H9 (cell line): ENCODE measurements at regions not wholly inside any gene's neighbourhood (a gene's known extent, or its start where the extent isn't known, plus 50 kb on each side); places are given as distances from the start of the nearest gene placed in this dataset.

Experiments used
- DNase-seq: peaks from one replicate; pipeline ENCODE4 v3.0.0-alpha.2; 2017
- H2AFZ ChIP-seq: one replicate; pipeline ENCODE4 v1.6.1; 2013; ENCODE audit warnings: mild to moderate bottlenecking, low read length, control low read depth, moderate library complexity
- H2AK5ac ChIP-seq: 2 replicates; pipeline ENCODE4 v1.6.1; 2013; ENCODE audit warnings: low read length, control low read depth, mixed read lengths; ENCODE audit not compliant: insufficient read length
- H2BK120ac ChIP-seq: one replicate; pipeline ENCODE4 v1.6.1; 2013; ENCODE audit warnings: low read depth, mild to moderate bottlenecking, low read length, control low read depth, inconsistent platforms; ENCODE audit not compliant: poor library complexity, severe bottlenecking
- H2BK12ac ChIP-seq: 2 replicates; pipeline ENCODE4 v1.6.1; 2013; ENCODE audit warnings: low read length, control low read depth, mixed read lengths, low read depth; ENCODE audit not compliant: insufficient read length
- H2BK15ac ChIP-seq: 2 replicates; pipeline ENCODE4 v1.6.1; 2013; ENCODE audit warnings: low read depth, low read length, control low read depth
- H2BK20ac ChIP-seq: one replicate; pipeline ENCODE4 v1.6.1; 2013; ENCODE audit warnings: low read depth, mild to moderate bottlenecking, low read length, control low read depth, inconsistent platforms; ENCODE audit not compliant: poor library complexity, severe bottlenecking
- H2BK5ac ChIP-seq: 2 replicates; pipeline ENCODE4 v1.6.1; 2013; ENCODE audit warnings: low read length, control low read depth, mixed read lengths; ENCODE audit not compliant: insufficient read length
- H3K14ac ChIP-seq: 2 replicates; pipeline ENCODE4 v1.6.1; 2013; ENCODE audit warnings: low read length, control low read depth; ENCODE audit not compliant: insufficient read depth
- H3K18ac ChIP-seq: 2 replicates; pipeline ENCODE4 v1.6.1; 2013; ENCODE audit warnings: low read depth, mild to moderate bottlenecking, mixed read lengths, low read length, control low read depth; ENCODE audit not compliant: insufficient read length
- H3K23ac ChIP-seq: 2 replicates; pipeline ENCODE4 v1.6.1; 2013; ENCODE audit warnings: low read length, control low read depth, mixed read lengths, low read depth; ENCODE audit not compliant: insufficient read length
- H3K23me2 ChIP-seq: 2 replicates; pipeline ENCODE4 v1.6.1; 2013; ENCODE audit warnings: low read depth, mild to moderate bottlenecking, mixed read lengths, low read length, control low read depth; ENCODE audit not compliant: insufficient read length, poor library complexity, severe bottlenecking
- H3K27ac ChIP-seq: 2 replicates; pipeline ENCODE4 v1.5.1; 2013; ENCODE audit warnings: low read length, control low read depth, mixed read lengths, low read depth; ENCODE audit not compliant: insufficient read length
- H3K27me3 ChIP-seq: 2 replicates; pipeline ENCODE4 v1.6.1; 2013; ENCODE audit warnings: low read length, control low read depth, inconsistent platforms; ENCODE audit not compliant: insufficient read depth
- H3K4ac ChIP-seq: 2 replicates; pipeline ENCODE4 v1.6.1; 2013; ENCODE audit warnings: low read depth, mild to moderate bottlenecking, control low read depth, inconsistent platforms, low read length, moderate library complexity
- H3K4me1 ChIP-seq: 2 replicates; pipeline ENCODE4 v1.6.1; 2013; ENCODE audit warnings: low read length, control low read depth, inconsistent platforms; ENCODE audit not compliant: insufficient read depth
- H3K4me2 ChIP-seq: 2 replicates; pipeline ENCODE4 v1.6.1; 2013; ENCODE audit warnings: low read length, control low read depth, mixed read lengths; ENCODE audit not compliant: insufficient read length, insufficient read depth
- H3K56ac ChIP-seq: 2 replicates; pipeline ENCODE4 v1.6.1; 2013; ENCODE audit warnings: low read depth, mild to moderate bottlenecking, mixed read lengths, low read length, control low read depth; ENCODE audit not compliant: insufficient read length
- H3K79me1 ChIP-seq: 2 replicates; pipeline ENCODE4 v1.6.1; 2013; ENCODE audit warnings: low read depth, mild to moderate bottlenecking, moderate library complexity, low read length, control low read depth, inconsistent platforms; ENCODE audit not compliant: insufficient read depth, poor library complexity, severe bottlenecking
- H3K79me2 ChIP-seq: 2 replicates; pipeline ENCODE4 v1.6.1; 2013; ENCODE audit warnings: low read length, control low read depth, inconsistent platforms; ENCODE audit not compliant: insufficient read depth
- H3K9ac ChIP-seq: 2 replicates; pipeline ENCODE4 v1.6.1; 2013; ENCODE audit warnings: low read length, control low read depth, mixed read lengths; ENCODE audit not compliant: insufficient read length; ENCODE audit errors: extremely low read depth
- H3K9me3 ChIP-seq: one replicate; pipeline ENCODE4 v1.6.1; 2013; ENCODE audit warnings: low read depth, low read length, inconsistent platforms; ENCODE audit not compliant: control insufficient read depth
- H3T11ph ChIP-seq: one replicate; pipeline ENCODE4 v1.6.1; 2013; ENCODE audit warnings: mild to moderate bottlenecking, low read length, control low read depth, inconsistent platforms
- H4K20me1 ChIP-seq: one replicate; pipeline ENCODE4 v1.6.1; 2013; ENCODE audit not compliant: control insufficient read depth, insufficient read length, insufficient read depth
- H4K5ac ChIP-seq: 2 replicates; pipeline ENCODE4 v1.6.1; 2013; ENCODE audit warnings: low read depth, mild to moderate bottlenecking, mixed read lengths, low read length, control low read depth; ENCODE audit not compliant: insufficient read length
- H4K8ac ChIP-seq: replicated peaks from 2 replicates; pipeline ENCODE4 v1.6.1; 2013; ENCODE audit warnings: low read length, control low read depth, mixed read lengths, low read depth; ENCODE audit not compliant: insufficient read length
- H4K91ac ChIP-seq: 2 replicates; pipeline ENCODE4 v1.6.1; 2013; ENCODE audit warnings: low read depth, mild to moderate bottlenecking, moderate library complexity, mixed read lengths, low read length, control low read depth; ENCODE audit not compliant: insufficient read length
- H3K27ac Mint-ChIP-seq, 3 experiments: 2 replicates in 2 of 3; 3 replicates in 1 of 3; pipeline ENCODE4 v1.8.0; 2020 to 2021; ENCODE audit warnings: mixed read lengths in 3 of 3, mild to moderate bottlenecking in 1 of 3, moderate library complexity in 1 of 3
- H3K27me3 Mint-ChIP-seq: 2 replicates; pipeline ENCODE4 v1.8.0; 2021; ENCODE audit warnings: low read depth, mild to moderate bottlenecking, moderate library complexity, mixed read lengths
- H3K36me3 Mint-ChIP-seq, 3 experiments: 2 replicates in 2 of 3; 3 replicates in 1 of 3; pipeline ENCODE4 v1.8.0; 2020 to 2021; ENCODE audit warnings: low read depth in 3 of 3, mixed read lengths in 3 of 3; ENCODE audit not compliant: insufficient read depth in 1 of 3
- H3K4me1 Mint-ChIP-seq, 2 experiments: 2 replicates each; pipeline ENCODE4 v1.8.0; 2020; ENCODE audit warnings: mixed read lengths in 2 of 2
- H3K4me3 Mint-ChIP-seq, 2 experiments: 2 replicates in 1 of 2; 3 replicates in 1 of 2; pipeline ENCODE4 v1.8.0; 2020 to 2021; ENCODE audit warnings: mild to moderate bottlenecking in 2 of 2, mixed read lengths in 2 of 2, moderate library complexity in 1 of 2
- H3K9me3 Mint-ChIP-seq, 2 experiments: 2 replicates in 1 of 2; 3 replicates in 1 of 2; pipeline ENCODE4 v1.8.0; 2020; ENCODE audit warnings: mild to moderate bottlenecking in 2 of 2, mixed read lengths in 2 of 2, moderate library complexity in 1 of 2
- CTCF ChIP-seq: fragments of 200-600 bp; sonication (generic); conservative IDR thresholded peaks from 3 replicates; pipeline ENCODE4 v1.8.0; 2021; ENCODE audit warnings: antibody characterized with exemption, mild to moderate bottlenecking
- WGBS: extraction: QIAGEN DNeasy Blood & Tissue Kit; methylation state at CpG from one replicate; pipeline ENCODE4 v1.1.7; 2013; ENCODE audit warnings: missing lambda C conversion rate, low lambda C conversion rate, mixed read lengths; ENCODE audit not compliant: insufficient read length; ENCODE audit errors: extremely low coverage; 5-methylcytosine and 5-hydroxymethylcytosine counted together

- Histone ChIP-seq H2BK20ac (no peak overlapping the region), H3K79me1 (no peaks in the 10 kb centered on the region), H3K79me2 (no peaks in the 10 kb centered on the region), H2AFZ (no peak overlapping the region), H3K56ac (no peak overlapping the region), H2BK12ac (no peak overlapping the region), H3K27ac (no peak overlapping the region), H3K14ac (no peak overlapping the region), H2AK5ac (no peak overlapping the region), H3T11ph (no peak overlapping the region), H3K27me3 (no peaks in the 10 kb centered on the region), H3K4me2 (no peak overlapping the region), H3K18ac (no peak overlapping the region), H3K4me1 (no peaks in the 10 kb centered on the region), H3K23me2 (no peaks in the 10 kb centered on the region), H3K9me3 (peaks cover 4% of the 10 kb centered on the region), H4K91ac (no peak overlapping the region), H2BK120ac (no peak overlapping the region), H4K8ac (no peak overlapping the region), H2BK15ac (no peak overlapping the region), H4K5ac (no peak overlapping the region), H3K23ac (no peak overlapping the region), H2BK5ac (no peak overlapping the region), H3K4ac (no peak overlapping the region), H4K20me1 (no peaks in the 10 kb centered on the region), H3K9ac (no peak overlapping the region)
- no peak for TF ChIP-seq CTCF
- Mint-ChIP-seq H3K27me3 (peaks cover 1% of the 10 kb centered on the region), H3K4me1 (no peaks in the 10 kb centered on the region), H3K36me3 (peaks cover 0 to 6% (median 0%) of the 10 kb centered on the region in 3 experiments; a peak in 1 of 7 replicates), H3K27ac (no peak overlapping the region), H3K4me3 (no peak overlapping the region), H3K9me3 (peaks cover 4 to 38% of the 10 kb centered on the region in 2 experiments)
- no CpG with 5 or more reads among the region's 6 CpGs for WGBS
- DNase-seq, result no peak
Measured at GRCh38 chr9:1362845-1363244, 312.7 kb downstream of the DMRT2 start.
